ENCODE measurements at regions not wholly inside any gene's neighbourhood (a gene's known extent, or its start where the extent isn't known, plus 50 kb on each side); places are given as distances from the start of the nearest gene placed in this dataset.
A peak's percentile ranks its signal among the peaks of the same experiment; 100 is the strongest.

- no peak for ATAC-seq
- Mint-ChIP-seq H3K9me3 (no peaks in the 10 kb centered on the region), H3K4me1 (peaks cover 14 to 27% of the 10 kb centered on the region in 2 donors), H3K27me3 (ENCODE audit: low read depth in 2 of 2) (no peaks in the 10 kb centered on the region), H3K4me3 (no peak overlapping the region), H3K27ac (no peak overlapping the region), H3K36me3 (no peaks in the 10 kb centered on the region)
- Histone ChIP-seq H3K27me3 (ENCODE audit: control insufficient read depth, insufficient read depth, low read length) (no peaks in the 10 kb centered on the region), H3K27ac (ENCODE audit: low read length) (no peak overlapping the region), H3K9me3 (ENCODE audit: control insufficient read depth, insufficient read depth, low read length) (no peaks in the 10 kb centered on the region), H3K4me1 (ENCODE audit: control insufficient read depth, insufficient read depth, low read length) (peaks cover 18% of the 10 kb centered on the region), H3K4me3 (ENCODE audit: low read length) (no peak overlapping the region), H3K36me3 (ENCODE audit: control insufficient read depth, insufficient read depth, low read length) (no peaks in the 10 kb centered on the region)
- TF ChIP-seq, protein P1, sequence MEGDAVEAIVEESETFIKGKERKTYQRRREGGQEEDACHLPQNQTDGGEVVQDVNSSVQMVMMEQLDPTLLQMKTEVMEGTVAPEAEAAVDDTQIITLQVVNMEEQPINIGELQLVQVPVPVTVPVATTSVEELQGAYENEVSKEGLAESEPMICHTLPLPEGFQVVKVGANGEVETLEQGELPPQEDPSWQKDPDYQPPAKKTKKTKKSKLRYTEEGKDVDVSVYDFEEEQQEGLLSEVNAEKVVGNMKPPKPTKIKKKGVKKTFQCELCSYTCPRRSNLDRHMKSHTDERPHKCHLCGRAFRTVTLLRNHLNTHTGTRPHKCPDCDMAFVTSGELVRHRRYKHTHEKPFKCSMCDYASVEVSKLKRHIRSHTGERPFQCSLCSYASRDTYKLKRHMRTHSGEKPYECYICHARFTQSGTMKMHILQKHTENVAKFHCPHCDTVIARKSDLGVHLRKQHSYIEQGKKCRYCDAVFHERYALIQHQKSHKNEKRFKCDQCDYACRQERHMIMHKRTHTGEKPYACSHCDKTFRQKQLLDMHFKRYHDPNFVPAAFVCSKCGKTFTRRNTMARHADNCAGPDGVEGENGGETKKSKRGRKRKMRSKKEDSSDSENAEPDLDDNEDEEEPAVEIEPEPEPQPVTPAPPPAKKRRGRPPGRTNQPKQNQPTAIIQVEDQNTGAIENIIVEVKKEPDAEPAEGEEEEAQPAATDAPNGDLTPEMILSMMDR (IDR thresholded peaks at IDR 0.05): no peak
- 91% methylated on average over 3 of the region's 3 CpGs for WGBS (ENCODE audit: insufficient coverage)
- DNase-seq: no peak
- intact Hi-C loops (cut with micrococcal nuclease): no loop called here
Observed at GRCh38 chr2:234142530-234142929, 92.0 kb downstream of the SPP2 start.

DNA sequence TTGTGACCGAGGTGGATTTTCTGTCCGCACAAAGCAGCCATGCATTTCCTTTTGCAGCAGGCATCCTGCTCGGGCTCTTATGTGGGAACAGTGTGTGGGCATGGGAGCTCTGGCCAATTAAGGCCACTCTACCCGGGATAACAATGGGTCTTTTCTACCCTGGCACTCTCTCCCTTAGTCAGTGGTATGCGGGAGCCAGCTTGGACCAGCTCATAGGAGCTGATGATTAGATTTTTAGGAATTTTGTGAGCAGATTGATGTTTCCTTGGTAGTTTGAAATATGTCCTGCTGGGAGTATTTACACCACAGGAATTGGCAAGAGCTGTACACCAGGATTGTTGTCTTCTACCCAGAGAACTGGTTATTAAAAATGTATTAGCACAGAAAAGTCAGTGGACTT is 89.3 kb downstream of the SPP2 start:
- ATAC-seq (no peak), DNase-seq (no peak)
- Mint-ChIP-seq H3K4me3 (no peak overlapping the region), H3K27me3 (ENCODE audit: low read depth in 2 of 2) (no peaks in the 10 kb centered on the region), H3K36me3 (no peaks in the 10 kb centered on the region), H3K9me3 (no peaks in the 10 kb centered on the region), H3K4me1 (peaks cover 33 to 41% of the 10 kb centered on the region in 2 donors), H3K27ac (no peak overlapping the region)
- Histone ChIP-seq H3K27me3 (ENCODE audit: control insufficient read depth, insufficient read depth, low read length) (no peaks in the 10 kb centered on the region), H3K4me3 (ENCODE audit: low read length) (no peak overlapping the region), H3K4me1 (ENCODE audit: control insufficient read depth, insufficient read depth, low read length) (peaks cover 31% of the 10 kb centered on the region), H3K36me3 (ENCODE audit: control insufficient read depth, insufficient read depth, low read length) (no peaks in the 10 kb centered on the region), H3K9me3 (ENCODE audit: control insufficient read depth, insufficient read depth, low read length) (no peaks in the 10 kb centered on the region), H3K27ac (ENCODE audit: low read length) (no peak overlapping the region)
- TF ChIP-seq, protein P1 (IDR thresholded peaks at IDR 0.05): no peak
- WGBS (ENCODE audit: insufficient coverage): 94% methylated on average over 5 of the region's 5 CpGs
- intact Hi-C loops (cut with micrococcal nuclease): loop anchor here (5.0 to 10.0 kb wide), 2 partner anchors 153 to 165 kb away; no protein-coding TSS in a partner anchor

DNA sequence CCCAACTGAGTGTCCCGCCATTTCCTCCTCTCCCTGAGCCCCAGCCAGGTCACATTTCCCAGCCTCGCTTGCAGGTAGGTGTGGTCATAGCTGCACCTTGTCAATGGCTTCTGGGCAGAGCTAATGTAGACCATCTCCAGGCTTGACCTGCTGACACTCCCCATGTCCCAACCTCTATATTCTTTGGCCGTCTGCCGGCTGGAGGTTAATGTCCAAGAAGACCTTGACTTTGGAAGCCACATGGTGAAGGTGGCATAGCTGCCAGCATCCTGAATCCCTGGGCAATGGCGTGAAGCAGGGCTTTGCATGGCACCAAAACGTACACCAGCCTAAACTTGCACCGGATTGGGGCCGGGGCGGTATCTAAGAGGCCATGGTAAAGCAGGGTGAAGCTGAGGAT is 88.3 kb downstream of the SPP2 start:
- Histone ChIP-seq H3K9me3 (ENCODE audit: control insufficient read depth, insufficient read depth, low read length) (no peaks in the 10 kb centered on the region), H3K4me3 (ENCODE audit: low read length) (no peak overlapping the region), H3K4me1 (ENCODE audit: control insufficient read depth, insufficient read depth, low read length) (peaks cover 40% of the 10 kb centered on the region), H3K27me3 (ENCODE audit: control insufficient read depth, insufficient read depth, low read length) (no peaks in the 10 kb centered on the region), H3K27ac (ENCODE audit: low read length) (no peak overlapping the region), H3K36me3 (ENCODE audit: control insufficient read depth, insufficient read depth, low read length) (no peaks in the 10 kb centered on the region)
- TF ChIP-seq, protein P1 (IDR thresholded peaks at IDR 0.05): no peak
- Mint-ChIP-seq H3K36me3 (no peaks in the 10 kb centered on the region), H3K4me3 (no peak overlapping the region), H3K4me1 (peaks cover 33 to 41% of the 10 kb centered on the region in 2 donors), H3K27me3 (ENCODE audit: low read depth in 2 of 2) (no peaks in the 10 kb centered on the region), H3K9me3 (no peaks in the 10 kb centered on the region), H3K27ac (peak overlapping the region in 1 of 2 donors; percentile 18)
- intact Hi-C loops (cut with micrococcal nuclease): loop anchor here (5.0 to 10.0 kb wide), 2 partner anchors 153 to 164 kb away; no protein-coding TSS in a partner anchor
- DNase-seq: no peak
- ATAC-seq: no peak
- 98% methylated on average over 9 of the region's 9 CpGs for WGBS (ENCODE audit: insufficient coverage)

DNA sequence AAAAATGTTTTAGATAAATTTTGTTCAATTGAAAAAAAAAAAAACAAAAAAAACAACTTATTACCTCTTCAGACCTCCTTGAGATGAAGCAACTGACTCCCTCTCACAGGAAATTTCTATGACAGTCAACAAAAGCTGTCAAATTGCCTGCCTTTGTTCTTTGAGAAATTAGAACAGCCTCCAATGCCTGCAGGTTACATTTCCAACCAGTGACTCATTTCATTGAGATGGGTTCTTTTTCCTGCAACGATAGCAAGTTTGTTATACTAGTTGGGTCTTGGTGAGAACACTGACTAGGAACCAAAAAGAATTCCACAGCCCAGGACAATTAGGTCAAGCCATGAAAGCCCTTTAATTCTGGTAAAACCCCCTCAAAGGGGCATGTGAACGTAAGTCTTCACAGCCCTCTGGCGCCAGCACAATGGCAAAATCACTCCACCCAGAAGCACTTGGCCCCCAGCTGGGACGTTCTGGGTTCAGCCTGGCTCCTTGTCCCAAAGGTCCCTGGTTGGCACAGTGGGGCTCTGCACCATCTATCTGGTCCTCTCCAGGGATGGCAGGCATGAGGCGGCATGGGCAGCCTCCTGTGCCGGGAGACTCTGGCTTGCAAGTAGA is 87.0 kb downstream of the SPP2 start:
- Mint-ChIP-seq H3K4me1 (peaks cover 33 to 35% of the 10 kb centered on the region in 2 donors), H3K4me3 (peak overlapping the region; percentile 2), H3K36me3 (no peaks in the 10 kb centered on the region), H3K9me3 (no peaks in the 10 kb centered on the region), H3K27me3 (ENCODE audit: low read depth in 2 of 2) (no peaks in the 10 kb centered on the region), H3K27ac (peak overlapping the region; percentile 56 to 72)
- Histone ChIP-seq H3K4me3 (ENCODE audit: low read length) (no peak overlapping the region), H3K36me3 (ENCODE audit: control insufficient read depth, insufficient read depth, low read length) (no peaks in the 10 kb centered on the region), H3K27me3 (ENCODE audit: control insufficient read depth, insufficient read depth, low read length) (no peaks in the 10 kb centered on the region), H3K27ac (ENCODE audit: low read length) (no peak overlapping the region), H3K4me1 (ENCODE audit: control insufficient read depth, insufficient read depth, low read length) (peaks cover 50% of the 10 kb centered on the region), H3K9me3 (ENCODE audit: control insufficient read depth, insufficient read depth, low read length) (no peaks in the 10 kb centered on the region)
- WGBS (ENCODE audit: insufficient coverage): 80% methylated on average over 6 of the region's 6 CpGs
- intact Hi-C loops (cut with micrococcal nuclease): loop anchor here (2.0 to 10.0 kb wide), 3 partner anchors 155 to 283 kb away; no protein-coding TSS in a partner anchor
- DNase-seq (peak in 1 of 2 donors; percentile 62), ATAC-seq (peak in 2 of 3 donors; percentile 55 to 59)
- TF ChIP-seq, protein P1 (IDR thresholded peaks at IDR 0.05): no peak

Measured in natural killer cell (primary cell).